ENCODE measurements at regions not wholly inside any gene's neighbourhood (a gene's known extent, or its start where the extent isn't known, plus 50 kb on each side); places are given as distances from the start of the nearest gene placed in this dataset.

- no peak for TF ChIP-seq CTCF (IDR thresholded peaks at IDR 0.05; ENCODE audit: borderline replicate concordance, insufficient read depth, low read depth, low read length)
- H3K4me3 ChIP-seq (ENCODE audit: low read depth, low read length), result no peak overlapping the region
Measured at GRCh38 chr6:144586986-144587385, 301.9 kb downstream of the UTRN start.

- no peak overlapping the region for H3K4me3 ChIP-seq (ENCODE audit: low read depth, low read length)
- no peak for TF ChIP-seq CTCF (IDR thresholded peaks at IDR 0.05; ENCODE audit: borderline replicate concordance, insufficient read depth, low read depth, low read length)
Measured at GRCh38 chr6:144588697-144589325, 303.7 kb downstream of the UTRN start.

- no peak overlapping the region for H3K4me3 ChIP-seq (ENCODE audit: low read depth, low read length)
- no peak for TF ChIP-seq CTCF (IDR thresholded peaks at IDR 0.05; ENCODE audit: borderline replicate concordance, insufficient read depth, low read depth, low read length)
Measured at GRCh38 chr6:144590532-144590931, 305.4 kb downstream of the UTRN start.

GRCh38 chr6:144593392-144593791, 308.3 kb downstream of the UTRN start:
- no peak overlapping the region for H3K4me3 ChIP-seq (ENCODE audit: low read depth, low read length)
- no peak for TF ChIP-seq CTCF (IDR thresholded peaks at IDR 0.05; ENCODE audit: borderline replicate concordance, insufficient read depth, low read depth, low read length)

- no peak for TF ChIP-seq CTCF (IDR thresholded peaks at IDR 0.05; ENCODE audit: borderline replicate concordance, insufficient read depth, low read depth, low read length)
- no peak overlapping the region for H3K4me3 ChIP-seq (ENCODE audit: low read depth, low read length)
Measured at GRCh38 chr6:144594585-144594984, 309.4 kb downstream of the UTRN start.

GRCh38 chr6:144595266-144595665, 310.1 kb downstream of the UTRN start:
- TF ChIP-seq CTCF (IDR thresholded peaks at IDR 0.05; ENCODE audit: borderline replicate concordance, insufficient read depth, low read depth, low read length), result no peak
- no peak overlapping the region for H3K4me3 ChIP-seq (ENCODE audit: low read depth, low read length)

- TF ChIP-seq CTCF (IDR thresholded peaks at IDR 0.05; ENCODE audit: borderline replicate concordance, insufficient read depth, low read depth, low read length), result no peak
- H3K4me3 ChIP-seq (ENCODE audit: low read depth, low read length), result no peak overlapping the region
Measured at GRCh38 chr6:144597511-144597910, 312.4 kb downstream of the UTRN start.
